ENCODE measurements at regions not wholly inside any gene's neighbourhood (a gene's known extent, or its start where the extent isn't known, plus 50 kb on each side); places are given as distances from the start of the nearest gene placed in this dataset.

DNA sequence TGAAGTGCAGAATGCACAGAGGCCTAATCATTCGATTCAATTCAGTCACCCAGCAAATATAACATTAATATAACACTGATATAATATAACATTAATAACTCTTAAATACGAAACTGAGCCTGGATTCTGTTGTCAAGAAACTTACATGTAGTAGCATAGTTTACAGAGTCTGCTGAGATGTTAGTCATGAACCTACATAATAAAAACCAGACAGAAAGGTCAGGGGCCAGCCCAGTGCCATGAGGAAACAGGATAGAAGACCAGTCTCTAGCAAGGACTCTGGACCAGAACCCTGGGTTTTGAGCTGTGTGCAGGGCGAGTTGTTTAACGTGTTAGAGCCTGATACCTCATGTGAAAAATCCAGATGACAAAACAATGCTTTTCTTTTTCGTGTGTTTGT lies 234.7 kb downstream of the NR2F1-AS1 start:
- no peaks in the 10 kb centered on the region for H3K27me3 ChIP-seq (replicated peaks in 1 of 4; ENCODE audit: control extremely low read depth in 1 of 4, control insufficient read depth in 3 of 4, insufficient read depth in 4 of 4, low read length in 3 of 4)
- DNase-seq: no peak
- ATAC-seq (ENCODE audit: low read depth): no peak
- H3K9ac ChIP-seq (ENCODE audit: low read length): no peak overlapping the region
- H3K4me1 ChIP-seq (ENCODE audit: control insufficient read depth in 2 of 2, insufficient read depth in 2 of 2, low read length in 2 of 2): no peaks in the 10 kb centered on the region
- Mint-ChIP-seq H3K4me1 (no peaks in the 10 kb centered on the region), H3K27me3 (no peaks in the 10 kb centered on the region), H3K9me3 (ENCODE audit: insufficient read depth) (no peaks in the 10 kb centered on the region), H3K27ac (no peak overlapping the region), H3K4me3 (no peak overlapping the region)
- ChIA-PET POLR2A (no interaction called here), CTCF (no interaction called here)
- H3K4me3 ChIP-seq (ENCODE audit: control extremely low read depth in 1 of 5, extremely low read depth in 1 of 5, insufficient read depth in 1 of 5, low read depth in 2 of 5, low read length in 4 of 5): no peak overlapping the region
- no peak overlapping the region for H2AFZ ChIP-seq (ENCODE audit: insufficient read depth, low read depth, low read length, poor library complexity, severe bottlenecking)
- TF ChIP-seq, protein P1, sequence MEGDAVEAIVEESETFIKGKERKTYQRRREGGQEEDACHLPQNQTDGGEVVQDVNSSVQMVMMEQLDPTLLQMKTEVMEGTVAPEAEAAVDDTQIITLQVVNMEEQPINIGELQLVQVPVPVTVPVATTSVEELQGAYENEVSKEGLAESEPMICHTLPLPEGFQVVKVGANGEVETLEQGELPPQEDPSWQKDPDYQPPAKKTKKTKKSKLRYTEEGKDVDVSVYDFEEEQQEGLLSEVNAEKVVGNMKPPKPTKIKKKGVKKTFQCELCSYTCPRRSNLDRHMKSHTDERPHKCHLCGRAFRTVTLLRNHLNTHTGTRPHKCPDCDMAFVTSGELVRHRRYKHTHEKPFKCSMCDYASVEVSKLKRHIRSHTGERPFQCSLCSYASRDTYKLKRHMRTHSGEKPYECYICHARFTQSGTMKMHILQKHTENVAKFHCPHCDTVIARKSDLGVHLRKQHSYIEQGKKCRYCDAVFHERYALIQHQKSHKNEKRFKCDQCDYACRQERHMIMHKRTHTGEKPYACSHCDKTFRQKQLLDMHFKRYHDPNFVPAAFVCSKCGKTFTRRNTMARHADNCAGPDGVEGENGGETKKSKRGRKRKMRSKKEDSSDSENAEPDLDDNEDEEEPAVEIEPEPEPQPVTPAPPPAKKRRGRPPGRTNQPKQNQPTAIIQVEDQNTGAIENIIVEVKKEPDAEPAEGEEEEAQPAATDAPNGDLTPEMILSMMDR (IDR thresholded peaks at IDR 0.05): no peak
- no peak for TF ChIP-seq EZH2 (IDR thresholded peaks at IDR 0.05; ENCODE audit: borderline replicate concordance, insufficient read depth, low read depth, low read length, poor library complexity, severe bottlenecking)
- H4K20me1 ChIP-seq (ENCODE audit: control insufficient read depth, insufficient read depth, low read length, poor library complexity, severe bottlenecking): no peaks in the 10 kb centered on the region
- H3K4me2 ChIP-seq (replicated peaks; ENCODE audit: low read depth, low read length, poor library complexity, severe bottlenecking): no peak overlapping the region
- H3K9me3 ChIP-seq (ENCODE audit: control extremely low read depth in 1 of 3, control insufficient read depth in 2 of 3, insufficient read depth in 1 of 3, low read length in 2 of 3): peaks cover 0 to 13% (median 0%) of the 10 kb centered on the region in 3 donors
- H3K79me2 ChIP-seq (ENCODE audit: control insufficient read depth, insufficient read depth, low read length): no peaks in the 10 kb centered on the region
- H3K27ac ChIP-seq (ENCODE audit: low read length in 2 of 2): no peak overlapping the region
- intact Hi-C loops (cut with micrococcal nuclease): no loop called here
- H3K36me3 ChIP-seq (replicated peaks in 1 of 2; ENCODE audit: control extremely low read depth in 1 of 2, control insufficient read depth in 1 of 2, extremely low read depth in 1 of 2, insufficient read depth in 2 of 2, low read length in 1 of 2): no peaks in the 10 kb centered on the region
- WGBS (ENCODE audit: insufficient coverage): 75% methylated on average over 1 of the region's 5 CpGs

DNA sequence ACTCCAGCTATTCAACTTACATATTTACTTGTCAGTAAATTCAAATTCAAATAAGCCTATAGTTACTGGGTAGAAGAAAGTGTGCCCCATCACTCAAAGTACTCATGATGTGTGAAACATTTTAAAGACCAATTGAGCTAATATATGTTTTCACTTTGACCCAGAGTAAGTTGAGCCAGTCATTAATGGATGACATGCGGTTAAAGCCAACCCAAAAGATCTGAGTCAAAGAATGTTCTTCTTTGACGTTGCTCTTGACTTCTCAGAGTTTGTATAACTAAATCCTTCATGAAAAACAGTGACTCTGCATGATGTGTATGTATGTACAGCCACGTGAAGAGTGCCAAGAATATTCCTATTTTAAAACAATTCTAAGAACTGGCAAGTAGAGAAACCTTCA lies 237.4 kb downstream of the NR2F1-AS1 start:
- no peaks in the 10 kb centered on the region for H3K4me1 ChIP-seq (ENCODE audit: control insufficient read depth in 2 of 2, insufficient read depth in 2 of 2, low read length in 2 of 2)
- no peaks in the 10 kb centered on the region for H3K27me3 Mint-ChIP-seq
- intact Hi-C loops (cut with micrococcal nuclease): no loop called here
- WGBS (ENCODE audit: insufficient coverage): 63% methylated on average over 2 of the region's 3 CpGs
- no peaks in the 10 kb centered on the region for H3K9me3 Mint-ChIP-seq (ENCODE audit: insufficient read depth)
- ChIA-PET POLR2A (no interaction called here), CTCF (no interaction called here)
- H3K27ac ChIP-seq (ENCODE audit: low read length in 2 of 2): no peak overlapping the region
- no peaks in the 10 kb centered on the region for H3K27me3 ChIP-seq (replicated peaks in 1 of 4; ENCODE audit: control extremely low read depth in 1 of 4, control insufficient read depth in 3 of 4, insufficient read depth in 4 of 4, low read length in 3 of 4)
- ATAC-seq (ENCODE audit: low read depth) (no peak), DNase-seq (no peak)
- H3K27ac Mint-ChIP-seq: no peak overlapping the region
- no peaks in the 10 kb centered on the region for H4K20me1 ChIP-seq (ENCODE audit: control insufficient read depth, insufficient read depth, low read length, poor library complexity, severe bottlenecking)
- no peak overlapping the region for H2AFZ ChIP-seq (ENCODE audit: insufficient read depth, low read depth, low read length, poor library complexity, severe bottlenecking)
- H3K79me2 ChIP-seq (ENCODE audit: control insufficient read depth, insufficient read depth, low read length): no peaks in the 10 kb centered on the region
- H3K4me3 ChIP-seq (ENCODE audit: control extremely low read depth in 1 of 5, extremely low read depth in 1 of 5, insufficient read depth in 1 of 5, low read depth in 2 of 5, low read length in 4 of 5): no peak overlapping the region
- H3K4me2 ChIP-seq (replicated peaks; ENCODE audit: low read depth, low read length, poor library complexity, severe bottlenecking): no peak overlapping the region
- H3K4me3 Mint-ChIP-seq: no peak overlapping the region
- TF ChIP-seq EZH2 (IDR thresholded peaks at IDR 0.05; ENCODE audit: borderline replicate concordance, insufficient read depth, low read depth, low read length, poor library complexity, severe bottlenecking): no peak
- TF ChIP-seq, protein P1 (IDR thresholded peaks at IDR 0.05): no peak
- no peaks in the 10 kb centered on the region for H3K4me1 Mint-ChIP-seq
- peaks cover 0 to 10% (median 0%) of the 10 kb centered on the region in 3 donors for H3K9me3 ChIP-seq (ENCODE audit: control extremely low read depth in 1 of 3, control insufficient read depth in 2 of 3, insufficient read depth in 1 of 3, low read length in 2 of 3)
- no peak overlapping the region for H3K9ac ChIP-seq (ENCODE audit: low read length)
- H3K36me3 ChIP-seq (replicated peaks in 1 of 2; ENCODE audit: control extremely low read depth in 1 of 2, control insufficient read depth in 1 of 2, extremely low read depth in 1 of 2, insufficient read depth in 2 of 2, low read length in 1 of 2): no peaks in the 10 kb centered on the region

Data from B cell (primary cell).